ENCODE measurements at regions not wholly inside any gene's neighbourhood (a gene's known extent, or its start where the extent isn't known, plus 50 kb on each side); places are given as distances from the start of the nearest gene placed in this dataset.

- Histone ChIP-seq H3K9me3 (no peaks in the 10 kb centered on the region), H3K27ac (no peak overlapping the region), H3K4me3 (no peak overlapping the region), H3K27me3 (ENCODE audit: low read depth) (no peaks in the 10 kb centered on the region), H3K36me3 (no peaks in the 10 kb centered on the region), H3K4me1 (no peaks in the 10 kb centered on the region)
- intact Hi-C loops (cut with DNase I): no loop called here
- DNase-seq: no peak
- TF ChIP-seq CTCF (IDR thresholded peaks at IDR 0.05): no peak
- no peak for ATAC-seq
Observed at GRCh38 chr3:150141790-150142326, 171.2 kb upstream of the PFN2 start.

GRCh38 chr3:150140614-150141321 is 170.1 kb upstream of the PFN2 start:
- Histone ChIP-seq H3K36me3 (no peaks in the 10 kb centered on the region), H3K27ac (no peak overlapping the region), H3K9me3 (no peaks in the 10 kb centered on the region), H3K27me3 (ENCODE audit: low read depth) (no peaks in the 10 kb centered on the region), H3K4me3 (no peak overlapping the region), H3K4me1 (no peaks in the 10 kb centered on the region)
- ATAC-seq (no peak), DNase-seq (no peak)
- intact Hi-C loops (cut with DNase I): no loop called here
- TF ChIP-seq CTCF (IDR thresholded peaks at IDR 0.05): no peak

GRCh38 chr3:150138824-150139223 is 168.1 kb upstream of the PFN2 start:
- Histone ChIP-seq H3K36me3 (no peaks in the 10 kb centered on the region), H3K27ac (no peak overlapping the region), H3K27me3 (ENCODE audit: low read depth) (no peaks in the 10 kb centered on the region), H3K4me3 (no peak overlapping the region), H3K4me1 (no peaks in the 10 kb centered on the region), H3K9me3 (no peaks in the 10 kb centered on the region)
- intact Hi-C loops (cut with DNase I): no loop called here
- TF ChIP-seq CTCF (IDR thresholded peaks at IDR 0.05): no peak
- DNase-seq (no peak), ATAC-seq (no peak)

- intact Hi-C loops (cut with DNase I): no loop called here
- DNase-seq: no peak
- H3K9me3 ChIP-seq: no peaks in the 10 kb centered on the region
- no peak for ATAC-seq
- H3K27me3 ChIP-seq (ENCODE audit: low read depth): no peaks in the 10 kb centered on the region
- H3K27ac ChIP-seq: no peak overlapping the region
- no peak overlapping the region for H3K4me3 ChIP-seq
- TF ChIP-seq CTCF (IDR thresholded peaks at IDR 0.05): no peak
- no peaks in the 10 kb centered on the region for H3K4me1 ChIP-seq
- H3K36me3 ChIP-seq: no peaks in the 10 kb centered on the region
Observed at GRCh38 chr3:150136242-150136641, 165.5 kb upstream of the PFN2 start.

GRCh38 chr3:150135287-150135721 is 164.6 kb upstream of the PFN2 start:
- H3K4me1 ChIP-seq: no peaks in the 10 kb centered on the region
- no peaks in the 10 kb centered on the region for H3K36me3 ChIP-seq
- intact Hi-C loops (cut with DNase I): no loop called here
- TF ChIP-seq CTCF (IDR thresholded peaks at IDR 0.05): no peak
- no peak for DNase-seq
- H3K27me3 ChIP-seq (ENCODE audit: low read depth): no peaks in the 10 kb centered on the region
- no peak overlapping the region for H3K27ac ChIP-seq
- no peaks in the 10 kb centered on the region for H3K9me3 ChIP-seq
- no peak overlapping the region for H3K4me3 ChIP-seq
- no peak for ATAC-seq

Measured in lower lobe of right lung (tissue), 2 donors.